AG10803 (cell line): ENCODE measurements at regions not wholly inside any gene's neighbourhood (a gene's known extent, or its start where the extent isn't known, plus 50 kb on each side); places are given as distances from the start of the nearest gene placed in this dataset.

ENCODE experiments used
- DNase-seq: peaks from one replicate; pipeline ENCODE4 v3.0.0; 2010; ENCODE audit warnings: low read depth
- H3K4me3 ChIP-seq: 2 replicates; pipeline ENCODE4 v1.5.1; 2011; ENCODE audit warnings: mild to moderate bottlenecking, low read length, control low read depth
- CTCF ChIP-seq: conservative IDR thresholded peaks from 2 replicates; pipeline ENCODE4 v1.5.1; 2011; ENCODE audit warnings: mild to moderate bottlenecking, low read length, control low read depth, inconsistent platforms

- no peak overlapping the region for H3K4me3 ChIP-seq
- TF ChIP-seq CTCF = no peak
- DNase-seq = peak; percentile 87
These were observed 478.2 kb upstream of the CITED2 start for GRCh38 chr6:139852488-139853140.

- DNase-seq = no peak
- no peak for TF ChIP-seq CTCF
- no peak overlapping the region for H3K4me3 ChIP-seq
These were observed 477.6 kb upstream of the CITED2 start for GRCh38 chr6:139852067-139852466.

- DNase-seq = no peak
- H3K4me3 ChIP-seq = no peak overlapping the region
- TF ChIP-seq CTCF = no peak
These were observed 476.8 kb upstream of the CITED2 start for GRCh38 chr6:139851206-139851605.

GRCh38 chr6:139850512-139850911, 476.1 kb upstream of the CITED2 start:
- no peak for DNase-seq
- TF ChIP-seq CTCF = no peak
- H3K4me3 ChIP-seq = no peak overlapping the region

- no peak for TF ChIP-seq CTCF
- peak; percentile 33 for DNase-seq
- no peak overlapping the region for H3K4me3 ChIP-seq
These were observed 473.0 kb upstream of the CITED2 start for GRCh38 chr6:139847457-139847813.

- no peak overlapping the region for H3K4me3 ChIP-seq
- TF ChIP-seq CTCF = no peak
- no peak for DNase-seq
These were observed 472.3 kb upstream of the CITED2 start for GRCh38 chr6:139846538-139847456.

GRCh38 chr6:139844907-139845306, 470.5 kb upstream of the CITED2 start:
- no peak for DNase-seq
- no peak overlapping the region for H3K4me3 ChIP-seq
- no peak for TF ChIP-seq CTCF
